NCI-H82 (cell line): ENCODE measurements at regions not wholly inside any gene's neighbourhood (a gene's known extent, or its start where the extent isn't known, plus 50 kb on each side); places are given as distances from the start of the nearest gene placed in this dataset.

Source experiments
- DNase-seq: peaks from one replicate; lab custom pipeline; 2025; lab: John Stamatoyannopoulos, UW

GRCh38 chr6:4322846-4323309, 187.5 kb upstream of the ECI2 start:
- DNase-seq: no peak

DNA sequence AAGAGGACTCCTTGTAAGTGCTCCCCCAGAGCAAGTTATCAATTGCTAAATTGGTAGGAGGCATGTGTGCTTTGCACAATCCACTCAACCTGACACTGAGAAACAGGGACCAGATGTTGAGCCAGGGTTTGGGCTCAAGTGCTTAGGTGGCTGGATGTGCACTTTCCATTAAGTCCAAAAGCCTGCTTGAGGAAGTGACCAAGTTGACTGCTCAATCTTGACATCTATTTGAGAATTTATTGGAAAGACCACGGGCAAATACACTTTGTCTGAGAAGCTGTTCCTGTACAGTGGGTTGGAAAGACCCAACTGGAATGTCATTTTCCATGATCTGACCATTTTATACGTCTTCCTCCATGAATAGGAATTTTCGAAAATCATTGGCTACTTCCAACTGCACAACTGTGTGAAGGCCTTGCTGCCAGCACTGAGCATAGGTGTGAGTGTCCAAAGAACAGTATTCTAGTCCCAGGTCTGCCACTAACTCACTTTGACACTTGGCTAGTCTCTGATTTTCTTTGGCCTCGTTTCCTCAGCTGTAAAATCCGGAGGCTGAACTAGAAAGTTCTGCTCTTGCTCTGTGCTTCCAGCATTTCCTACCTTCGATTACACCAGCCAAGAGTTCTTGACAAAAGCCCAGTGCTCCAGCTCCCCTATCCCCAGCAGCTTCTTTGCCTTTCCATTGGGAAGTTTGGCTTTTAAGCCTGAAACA, 186.9 kb upstream of the ECI2 start:
- no peak for DNase-seq

- no peak for DNase-seq
Measured at GRCh38 chr6:4320860-4321259, 185.5 kb upstream of the ECI2 start.

- DNase-seq: no peak
Measured at GRCh38 chr6:4319981-4320683, 184.8 kb upstream of the ECI2 start.

DNA sequence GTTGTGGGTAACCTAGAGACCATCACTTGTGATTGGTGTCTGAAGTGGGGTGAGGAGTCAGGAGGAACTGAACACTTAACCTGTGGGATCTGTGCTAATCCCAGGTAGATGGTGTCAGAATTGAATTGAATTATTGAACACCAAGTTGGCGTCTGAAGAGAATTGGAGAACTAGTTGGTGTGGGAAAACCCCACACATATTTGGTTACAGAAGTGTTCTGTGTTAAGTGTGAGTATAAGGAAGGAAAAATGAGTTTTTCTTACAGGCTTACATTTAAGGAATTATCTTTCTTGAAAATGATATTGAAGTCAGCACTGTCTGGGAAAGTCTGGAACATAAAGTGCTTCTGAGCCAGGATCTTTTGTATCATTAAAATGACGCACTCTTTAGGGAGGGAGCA, 182.9 kb upstream of the ECI2 start:
- DNase-seq: no peak

GRCh38 chr6:4316867-4317400, 181.6 kb upstream of the ECI2 start:
- peak; percentile 43 for DNase-seq

- DNase-seq: no peak
Measured at GRCh38 chr6:4314201-4314707, 178.9 kb upstream of the ECI2 start.

DNA sequence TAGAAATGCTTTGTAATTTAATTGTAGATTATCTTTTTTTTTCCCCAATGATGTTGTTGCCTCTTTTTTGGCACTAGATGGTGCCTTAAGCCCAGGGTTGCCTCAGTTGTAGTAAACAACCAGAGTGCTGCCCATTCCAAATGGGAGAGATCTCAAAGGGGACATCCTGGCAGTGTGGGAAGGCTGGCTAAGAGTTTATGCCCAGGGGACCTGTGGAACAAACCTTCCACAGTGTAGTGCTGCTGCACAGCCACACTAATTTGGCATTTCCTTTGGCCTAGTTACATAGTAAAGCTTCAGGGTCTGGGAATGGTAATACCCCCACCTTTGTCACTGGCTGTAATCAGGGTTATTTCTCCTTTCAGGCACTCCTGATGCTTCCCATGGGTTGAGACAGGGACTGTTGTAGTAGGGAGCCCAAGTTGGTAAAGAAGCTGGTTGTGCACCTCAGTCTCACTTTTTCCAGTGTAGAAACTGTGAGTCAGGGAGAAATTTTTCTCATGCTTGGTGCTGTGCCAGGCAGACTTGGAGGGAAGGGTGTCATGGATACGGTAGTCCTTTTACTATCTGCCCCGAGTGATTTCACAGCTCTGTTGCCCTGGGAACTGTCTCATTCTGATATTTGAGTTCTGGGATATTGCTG, 177.8 kb upstream of the ECI2 start:
- DNase-seq: no peak

GRCh38 chr6:4311976-4312860, 176.8 kb upstream of the ECI2 start:
- DNase-seq: no peak

DNA sequence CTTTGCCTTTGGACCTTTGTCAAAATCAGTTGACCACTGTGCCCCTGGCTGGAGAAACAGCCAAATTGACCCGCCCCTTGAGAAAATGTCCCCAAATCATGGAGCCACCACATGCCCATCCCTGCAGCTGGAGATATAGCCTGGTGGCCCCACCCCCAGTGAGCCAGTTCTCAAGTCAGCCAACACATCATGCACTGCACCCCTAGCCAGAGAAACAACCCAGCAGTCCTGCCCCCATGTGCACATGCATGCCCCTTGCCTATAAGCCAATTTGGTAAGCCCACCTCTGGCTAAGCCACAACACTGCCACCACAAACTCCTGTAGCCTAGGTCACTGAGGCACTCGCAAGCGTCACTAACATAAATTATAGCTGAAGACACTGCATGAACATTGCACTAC, 174.2 kb upstream of the ECI2 start:
- DNase-seq: no peak

DNA sequence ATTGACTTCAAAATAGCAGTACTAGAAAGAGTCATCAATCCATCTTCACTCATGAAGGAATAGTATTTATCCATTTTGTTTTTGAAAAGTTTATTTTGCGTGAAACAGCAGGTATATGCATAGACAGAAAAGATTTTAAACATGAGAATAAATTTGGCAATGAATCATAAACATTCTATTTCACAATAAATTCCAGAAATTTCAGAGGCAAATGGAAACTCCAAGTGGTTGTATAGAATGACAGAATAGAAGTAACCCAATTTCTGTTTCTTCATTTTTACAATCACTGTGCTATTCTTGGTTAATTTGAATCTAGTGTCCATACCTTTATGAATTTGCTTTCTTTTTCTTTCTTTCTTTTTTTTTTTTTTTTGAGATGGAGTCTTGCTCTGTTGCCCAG, 173.0 kb upstream of the ECI2 start:
- no peak for DNase-seq

DNA sequence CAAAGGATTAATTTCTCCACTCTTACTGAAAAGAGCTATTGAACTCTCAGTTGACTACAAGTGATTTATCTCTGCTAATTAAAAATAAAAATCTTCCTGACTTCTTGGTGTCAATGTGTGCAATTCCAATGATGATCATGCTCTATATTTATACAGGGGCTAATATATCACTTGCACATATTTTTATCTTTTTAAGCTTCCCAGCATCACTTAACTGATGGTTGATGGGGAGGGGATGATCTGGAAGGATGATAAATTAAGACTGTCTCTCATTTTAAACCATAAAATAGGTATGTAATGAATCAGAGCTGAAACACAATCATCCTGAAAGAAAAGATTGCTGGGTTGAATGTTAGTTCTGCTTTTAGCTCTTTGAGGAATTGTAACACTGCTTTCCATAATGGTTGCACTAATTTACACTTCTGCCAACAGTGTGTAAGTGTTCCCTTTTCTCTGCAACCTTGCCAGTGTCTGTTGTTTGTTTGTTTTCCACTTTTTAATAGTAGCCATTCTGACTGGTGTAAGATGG, 169.6 kb upstream of the ECI2 start:
- no peak for DNase-seq

DNA sequence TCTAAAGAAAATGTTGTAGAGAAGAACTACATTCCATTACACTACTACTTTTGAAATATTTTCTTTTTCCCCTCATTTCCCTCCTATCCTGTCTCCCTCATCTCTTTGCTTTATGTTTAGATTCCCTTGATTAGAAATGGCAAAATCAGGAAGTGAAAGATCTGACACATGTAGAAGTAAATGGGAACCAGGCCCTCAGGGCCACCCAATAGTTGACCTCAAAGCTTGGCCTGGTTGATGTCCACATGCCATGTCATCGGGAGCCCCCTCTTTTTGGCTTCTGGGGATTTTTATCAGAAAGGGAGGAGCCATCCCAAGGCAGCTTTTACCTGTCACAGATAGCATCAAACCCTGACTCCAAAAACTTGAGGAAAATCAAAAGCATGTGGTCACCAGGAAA, 168.3 kb upstream of the ECI2 start:
- no peak for DNase-seq

- DNase-seq: no peak
Measured at GRCh38 chr6:4302524-4302923, 167.1 kb upstream of the ECI2 start.

GRCh38 chr6:4301871-4302270, 166.5 kb upstream of the ECI2 start:
- DNase-seq: no peak

GRCh38 chr6:4300917-4301316, 165.5 kb upstream of the ECI2 start:
- no peak for DNase-seq

- DNase-seq: no peak
Measured at GRCh38 chr6:4299476-4299875, 164.1 kb upstream of the ECI2 start.

GRCh38 chr6:4297348-4297747, 162.0 kb upstream of the ECI2 start:
- no peak for DNase-seq

- no peak for DNase-seq
Measured at GRCh38 chr6:4296552-4296951, 161.2 kb upstream of the ECI2 start.

- no peak for DNase-seq
Measured at GRCh38 chr6:4295783-4296155, 160.4 kb upstream of the ECI2 start.

DNA sequence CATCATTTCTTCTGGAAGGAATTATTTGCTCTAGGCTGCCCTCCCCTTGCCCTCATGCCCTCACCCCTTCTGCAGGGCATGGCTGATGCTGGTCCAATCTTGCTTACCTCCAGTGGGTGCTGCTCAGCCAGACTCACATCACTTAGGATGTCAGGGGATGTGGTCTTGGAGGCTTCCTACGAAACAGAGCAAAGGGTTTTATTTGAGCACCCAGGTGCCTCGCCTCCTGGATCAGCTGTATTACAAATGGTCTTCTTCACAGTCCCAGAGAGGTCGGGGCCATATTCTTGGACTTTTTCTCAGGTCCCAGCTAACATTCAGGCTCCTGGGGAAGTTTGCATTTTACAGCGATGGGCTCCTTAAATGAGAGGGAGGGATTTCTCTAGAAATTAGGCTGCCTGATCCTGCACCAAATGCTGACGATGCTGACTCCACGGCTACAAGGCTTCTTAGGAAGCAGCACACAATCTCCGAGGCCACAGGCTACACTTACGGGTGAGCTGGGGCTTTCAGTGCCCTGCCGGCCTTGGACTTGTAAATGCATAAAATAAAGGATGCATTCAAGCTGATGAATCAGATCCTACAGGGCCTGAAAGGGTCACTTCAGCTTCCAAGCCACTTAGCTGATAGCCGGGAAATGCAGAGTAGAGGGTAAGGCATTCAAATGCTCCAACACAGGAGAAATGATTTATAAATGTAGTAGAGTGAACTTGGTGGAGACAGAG, 159.8 kb upstream of the ECI2 start:
- DNase-seq: no peak
